ENCODE measurements at regions not wholly inside any gene's neighbourhood (a gene's known extent, or its start where the extent isn't known, plus 50 kb on each side); places are given as distances from the start of the nearest gene placed in this dataset.

GRCh38 chr11:106523921-106524320, 446.5 kb downstream of the AASDHPPT start:
- TF ChIP-seq CTCF (IDR thresholded peaks at IDR 0.05 in 4 of 5, conservative IDR thresholded peaks at IDR 0.05 in 1 of 5) = no peak
- no peak for TF ChIP-seq POLR2A (IDR thresholded peaks at IDR 0.05)
